HG03521 (cell line): ENCODE measurements at regions not wholly inside any gene's neighbourhood (a gene's known extent, or its start where the extent isn't known, plus 50 kb on each side); places are given as distances from the start of the nearest gene placed in this dataset.
"Not testable (repeated sequence)": the region's sequence is repeated elsewhere in the genome, so short reads cannot be mapped to it uniquely, and the experiment has no call there.

Experiments used
- ATAC-seq: cut with Tn5 transposase; IDR thresholded peaks from one replicate; pipeline ENCODE4 v1.9.1; 2021; ENCODE audit warnings: mild to moderate bottlenecking, moderate library complexity; ENCODE audit not compliant: unreplicated experiment

DNA sequence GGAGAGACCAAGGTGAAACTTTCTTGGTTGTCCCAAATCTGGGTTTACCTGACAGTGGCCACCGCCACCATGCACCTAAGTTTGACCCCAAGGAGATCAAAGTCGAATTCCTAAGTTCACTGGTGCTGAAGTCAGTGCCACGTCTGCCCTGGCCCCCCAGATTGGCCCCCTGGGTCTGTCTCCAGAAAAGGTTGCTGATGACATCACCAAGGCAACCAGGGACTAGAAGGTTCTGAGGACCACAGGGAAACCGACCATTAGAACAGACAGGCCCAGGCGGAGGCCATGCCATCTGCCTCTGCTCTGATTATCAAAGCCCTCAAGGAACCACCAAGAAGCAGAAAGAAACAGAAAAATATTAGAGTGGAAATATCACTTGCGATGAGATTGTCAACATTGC, 91.2 kb downstream of the DLL1 start:
- ATAC-seq: no peak

DNA sequence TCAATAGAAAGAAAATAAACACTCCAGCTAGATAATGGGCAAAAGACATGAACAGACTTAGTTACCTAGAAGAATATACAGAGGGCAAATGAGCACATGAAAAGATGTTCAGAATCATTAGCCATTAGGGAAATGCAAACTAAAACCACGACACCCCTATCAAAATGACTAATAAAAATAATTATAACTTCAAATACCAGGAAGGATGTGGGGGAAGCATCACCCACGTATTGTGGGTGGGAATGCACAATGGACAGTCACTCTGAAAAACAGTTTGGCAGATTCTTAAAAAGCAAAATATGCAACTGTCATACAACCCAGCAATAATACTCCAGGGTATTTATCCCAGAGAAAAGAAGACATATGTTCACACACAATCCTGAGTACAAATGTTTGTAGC, 92.6 kb downstream of the DLL1 start:
- ATAC-seq: no peak

DNA sequence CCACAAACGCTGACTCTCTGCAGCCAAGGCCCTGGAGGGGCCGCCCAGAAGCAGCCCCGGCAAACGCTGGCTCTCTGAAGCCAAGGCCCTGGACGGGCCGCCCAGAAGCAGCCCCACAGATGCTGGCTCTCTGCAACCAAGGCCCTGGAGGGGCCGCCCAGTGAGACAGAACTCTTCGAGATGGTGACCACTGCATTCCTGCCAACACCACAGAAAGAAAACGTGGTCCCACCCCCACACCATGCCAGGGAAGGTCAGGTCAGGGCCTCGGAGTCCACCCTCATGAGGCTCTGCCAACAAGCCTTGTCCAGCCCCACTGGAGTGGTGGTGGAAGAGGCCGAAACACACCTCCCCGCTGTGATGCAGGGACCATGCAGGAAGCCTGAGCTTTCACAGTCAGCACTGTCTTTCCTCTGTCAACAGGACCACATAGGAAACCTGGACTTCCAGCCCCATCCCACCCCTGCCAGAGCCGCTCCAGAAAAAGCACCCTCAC, 97.5 kb downstream of the DLL1 start:
- no peak for ATAC-seq

DNA sequence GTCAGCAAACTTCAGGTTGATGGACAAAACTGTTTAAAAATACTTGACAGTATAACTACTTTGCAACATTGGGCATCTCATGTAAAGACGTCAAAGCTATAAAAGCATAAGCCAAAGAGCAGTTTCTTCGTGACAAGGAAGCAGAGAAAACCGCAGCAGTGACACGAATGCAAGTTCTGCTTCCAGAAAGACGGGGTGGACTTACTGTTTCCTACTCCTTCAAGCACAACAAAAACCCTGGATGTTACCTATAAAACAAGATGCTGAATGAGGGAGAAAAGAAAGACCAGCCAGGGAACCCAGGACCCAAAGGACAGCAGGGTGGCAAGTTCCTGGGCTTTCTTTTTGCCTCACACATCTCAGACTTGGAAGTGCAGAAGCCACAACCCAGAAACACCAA, 98.0 kb downstream of the DLL1 start:
- no peak for ATAC-seq

DNA sequence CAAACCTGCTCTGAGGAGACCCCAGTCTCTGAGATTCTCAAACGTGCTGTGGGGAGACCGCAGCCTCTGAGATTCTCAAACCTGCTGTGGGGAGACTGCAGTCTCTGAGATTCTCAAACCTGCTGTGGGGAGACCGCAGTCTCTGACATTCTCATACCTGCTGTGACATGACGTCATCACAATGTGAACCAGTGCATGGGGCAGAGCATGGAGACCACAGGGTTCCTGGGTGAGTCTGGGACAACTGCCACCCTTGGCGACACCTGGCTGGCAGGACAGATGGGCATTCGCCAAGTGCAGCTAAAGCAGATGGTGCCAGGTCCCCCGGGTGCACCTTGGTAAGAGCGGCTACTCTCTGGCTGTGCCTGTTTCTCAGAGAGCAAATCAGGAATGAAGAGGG, 98.8 kb downstream of the DLL1 start:
- not testable (repeated sequence) for ATAC-seq

DNA sequence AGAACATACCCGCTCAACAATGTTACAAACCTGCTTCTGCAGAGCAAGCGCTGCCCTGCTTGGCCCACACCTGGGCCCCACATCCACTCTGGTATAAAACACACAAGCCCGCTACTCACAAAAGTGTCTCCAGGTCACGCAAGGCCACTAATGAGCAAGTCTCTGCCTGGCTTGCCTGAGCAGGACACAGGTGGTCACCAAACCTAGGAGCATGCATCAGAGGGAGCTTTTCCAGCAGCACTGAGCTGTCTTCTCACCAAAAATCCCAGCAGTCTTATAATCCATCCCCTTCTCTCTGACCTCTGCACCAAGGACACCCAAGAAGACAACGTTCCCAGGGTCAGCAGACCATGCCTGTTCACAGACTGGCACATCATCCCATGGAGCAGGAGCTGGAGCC, 100.8 kb downstream of the DLL1 start:
- no peak for ATAC-seq

DNA sequence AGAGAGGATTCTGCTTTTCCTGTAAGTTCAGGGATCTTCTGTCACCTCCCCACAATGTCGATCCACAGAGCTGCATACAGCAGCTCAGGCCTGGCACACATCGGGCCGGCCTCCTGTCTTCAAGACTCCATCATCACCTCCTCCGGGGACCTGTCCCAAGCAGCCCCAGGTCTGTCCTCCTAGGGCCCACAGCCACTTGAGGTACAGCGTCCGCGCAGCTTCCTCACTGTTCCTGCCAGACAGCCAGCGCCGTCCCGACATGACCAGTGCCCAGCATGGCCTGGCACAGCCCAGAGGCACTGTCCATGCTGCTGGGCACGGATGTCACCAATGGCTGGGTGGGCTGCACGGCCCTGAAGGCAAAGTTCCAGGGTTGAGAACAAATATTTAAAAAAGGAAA, 101.6 kb downstream of the DLL1 start:
- ATAC-seq: no peak

DNA sequence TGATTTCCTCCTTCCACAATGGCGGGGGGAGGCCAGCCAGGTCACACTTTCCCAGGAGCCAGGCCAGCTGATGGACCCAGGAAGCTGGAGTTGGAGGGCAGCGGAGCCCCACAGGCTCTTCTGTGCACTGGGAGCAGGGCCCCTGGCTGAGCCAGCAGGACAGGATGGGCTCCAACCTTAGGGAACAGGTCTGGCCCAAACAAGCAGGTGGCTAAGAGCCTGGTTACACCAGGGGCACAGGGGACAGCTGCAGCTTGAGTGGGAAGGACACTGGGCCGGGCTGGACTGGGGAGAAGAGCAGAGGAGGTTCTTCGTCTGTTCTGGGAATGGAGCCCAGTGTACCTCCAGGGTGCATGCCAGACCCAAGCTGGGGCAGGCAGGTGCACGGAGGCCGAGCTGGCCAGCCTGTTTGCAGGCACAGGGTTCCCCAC, 102.3 kb downstream of the DLL1 start:
- no peak for ATAC-seq

DNA sequence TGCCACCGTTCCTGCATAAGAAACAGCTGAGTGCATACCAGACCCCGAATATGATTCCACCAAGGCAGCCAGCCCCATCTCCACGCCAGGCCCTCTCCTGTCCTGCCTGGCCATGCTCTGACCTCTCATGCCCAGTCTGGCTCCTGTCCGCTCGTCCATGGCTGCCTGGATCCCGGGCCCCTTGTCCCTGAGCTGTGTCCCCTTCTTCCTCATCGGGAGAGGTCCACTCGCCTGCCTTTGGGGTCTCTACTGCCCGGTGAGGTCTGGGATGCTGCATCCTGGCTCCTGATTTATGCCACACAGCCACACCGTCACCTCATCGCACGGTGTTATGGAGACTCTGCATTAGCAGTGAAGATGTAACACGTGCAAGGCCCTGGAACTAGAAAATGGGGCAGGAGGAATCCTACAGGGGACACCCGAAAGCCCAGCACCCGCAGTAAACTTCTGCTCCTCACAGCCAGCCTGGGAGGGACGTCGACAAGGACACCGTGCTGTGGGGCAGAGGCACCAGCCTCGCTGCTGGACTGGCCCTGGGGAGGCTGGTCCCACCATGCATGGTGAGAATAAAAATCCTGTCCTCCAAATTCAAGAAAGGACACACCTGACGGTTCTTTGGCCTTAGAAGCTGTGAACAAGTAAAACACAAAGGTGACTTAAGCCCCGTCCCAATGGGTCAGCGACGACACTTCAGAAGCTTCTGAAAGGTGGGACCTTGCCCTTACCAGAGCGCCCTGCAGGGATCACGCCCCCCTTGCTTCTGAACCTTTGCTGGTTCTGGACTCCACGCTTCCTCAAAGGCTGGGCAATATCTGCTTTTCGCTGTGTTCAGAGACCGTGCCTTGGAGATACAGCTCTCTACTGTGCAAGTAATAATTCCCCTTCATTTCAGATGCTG, 103.0 kb downstream of the DLL1 start:
- no peak for ATAC-seq

DNA sequence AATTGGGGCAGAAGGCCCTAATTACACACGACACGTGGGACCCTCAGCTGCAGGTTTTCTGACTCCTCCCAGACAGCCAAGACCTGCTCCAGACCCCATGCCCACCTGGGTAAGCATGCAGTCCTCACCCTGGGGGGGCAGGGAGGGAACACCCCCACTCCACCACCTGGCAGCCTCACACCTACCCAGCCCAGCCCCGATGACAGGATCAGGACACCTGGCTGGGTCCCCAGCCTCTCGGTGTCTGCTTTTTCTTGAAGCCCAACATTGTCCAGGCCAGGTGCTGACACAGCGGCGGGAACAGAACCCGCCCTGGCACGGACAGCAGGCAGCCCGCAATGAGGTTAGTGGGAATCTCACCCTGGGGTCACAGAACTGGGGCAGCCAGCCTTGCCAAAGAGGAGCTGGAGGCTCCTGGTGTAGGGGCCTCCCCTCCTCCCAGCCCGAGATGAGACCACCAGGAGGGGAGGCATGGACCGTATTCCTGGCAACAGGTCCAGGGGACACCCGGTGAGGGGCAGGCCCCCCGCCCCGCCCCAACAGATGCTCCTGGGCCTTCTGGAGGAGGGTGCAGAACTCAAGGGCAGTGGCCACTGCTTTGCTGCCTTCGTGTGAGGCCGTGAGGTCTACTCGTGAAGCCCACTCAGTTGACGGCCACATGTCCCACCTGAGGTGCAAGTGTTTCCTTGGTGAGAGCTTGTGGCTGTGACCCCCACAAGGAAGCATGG, 103.8 kb downstream of the DLL1 start:
- no peak for ATAC-seq

DNA sequence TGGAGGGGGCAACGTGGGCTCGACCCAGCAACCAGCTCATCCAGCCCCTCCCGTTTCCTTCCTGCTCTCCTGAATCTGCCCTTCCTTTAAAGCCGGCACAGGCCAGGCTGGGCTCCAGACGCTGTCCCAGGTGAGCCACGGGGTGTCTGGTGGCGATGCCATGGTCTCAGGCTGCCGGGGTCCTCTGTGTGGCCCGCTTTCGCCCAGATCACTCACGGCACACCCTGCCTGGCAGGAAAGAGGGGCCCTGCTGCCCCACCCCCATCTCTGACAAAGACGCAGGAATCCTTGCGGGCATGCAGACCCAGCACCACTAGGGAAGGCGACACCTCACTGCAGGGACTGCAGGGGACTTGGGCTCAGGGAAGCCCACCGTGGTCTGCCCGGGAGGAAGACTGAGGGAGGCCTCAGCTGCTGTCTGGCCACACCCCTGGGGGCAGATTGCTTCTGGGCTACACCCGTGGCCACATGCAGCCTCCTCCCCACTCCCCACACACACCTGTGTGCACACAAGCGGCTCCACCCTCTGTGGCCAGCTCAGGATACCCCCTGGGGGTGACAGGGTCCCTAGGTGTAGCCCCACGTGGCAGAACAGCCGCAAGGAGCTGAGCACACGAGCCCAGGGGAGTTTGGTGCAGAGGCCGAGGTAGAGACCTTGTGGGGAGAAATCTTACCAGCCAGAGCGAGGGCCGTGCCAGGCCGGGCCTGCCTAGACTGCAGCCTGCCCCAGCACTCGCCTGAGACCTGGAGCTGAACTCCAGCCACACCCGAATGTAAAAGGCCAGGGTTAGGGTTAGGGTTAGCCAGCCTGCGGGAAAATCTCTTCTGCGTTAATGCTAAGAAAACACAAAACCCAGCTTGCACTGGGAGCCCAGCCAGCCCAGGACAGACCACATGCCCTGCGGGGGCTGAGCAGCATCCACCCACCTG, 104.6 kb downstream of the DLL1 start:
- ATAC-seq: no peak

DNA sequence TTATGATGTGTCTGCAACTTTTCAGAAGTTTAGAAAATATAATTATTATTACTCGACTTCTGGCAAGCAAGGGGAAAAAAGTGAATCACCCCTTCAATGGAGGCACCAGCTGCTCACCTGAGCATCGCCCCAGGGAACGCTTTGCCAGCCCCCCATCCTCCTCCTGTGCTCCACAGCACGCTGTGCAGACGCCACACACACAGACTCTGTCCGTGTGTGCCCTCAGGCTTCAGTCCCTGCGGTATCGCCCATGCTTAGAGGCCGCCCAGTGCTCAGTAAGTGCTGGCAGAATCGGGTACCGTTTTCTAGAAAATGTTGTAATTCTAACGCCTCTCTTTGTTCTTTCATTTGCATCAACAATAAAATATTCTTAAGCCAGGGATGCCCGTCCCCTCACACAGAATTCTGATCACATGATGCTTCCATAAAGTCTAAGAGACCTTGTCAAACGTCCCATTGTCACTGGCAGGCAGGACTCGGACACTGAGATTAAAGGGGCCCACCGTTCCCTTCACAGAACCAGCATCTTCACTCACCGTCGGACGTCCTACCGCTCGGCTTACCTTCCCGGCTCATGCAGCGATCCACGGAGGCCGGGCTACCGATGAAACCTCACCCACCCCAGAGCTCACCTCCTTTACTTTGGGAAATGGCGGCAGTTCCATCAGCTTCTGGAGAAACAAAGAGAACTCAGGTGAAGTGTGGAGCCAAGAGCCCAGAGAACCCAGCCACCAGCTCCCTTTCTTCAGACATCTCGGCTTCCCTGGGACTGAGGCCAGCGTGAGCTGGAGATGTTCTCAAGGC, 105.5 kb downstream of the DLL1 start:
- no peak for ATAC-seq

DNA sequence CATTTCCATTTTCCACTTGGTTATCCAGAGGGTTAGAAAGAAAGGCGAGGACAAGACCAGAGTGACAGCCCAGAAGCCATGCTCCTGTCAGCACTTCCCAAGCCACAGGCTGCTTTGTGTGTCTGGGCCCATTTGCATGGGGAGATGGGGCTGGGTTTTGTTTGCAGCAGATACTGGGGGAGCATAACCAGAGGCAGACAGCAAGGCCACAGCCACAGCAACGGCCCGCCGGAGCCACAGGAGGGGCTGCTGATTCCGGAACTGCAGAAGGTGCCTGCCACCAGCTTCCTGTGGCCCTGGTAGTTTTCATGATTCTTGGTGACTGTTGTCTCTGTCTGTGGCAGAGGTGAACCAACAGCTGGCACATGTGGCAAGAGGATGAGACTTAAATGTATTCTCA, 106.6 kb downstream of the DLL1 start:
- ATAC-seq: no peak

DNA sequence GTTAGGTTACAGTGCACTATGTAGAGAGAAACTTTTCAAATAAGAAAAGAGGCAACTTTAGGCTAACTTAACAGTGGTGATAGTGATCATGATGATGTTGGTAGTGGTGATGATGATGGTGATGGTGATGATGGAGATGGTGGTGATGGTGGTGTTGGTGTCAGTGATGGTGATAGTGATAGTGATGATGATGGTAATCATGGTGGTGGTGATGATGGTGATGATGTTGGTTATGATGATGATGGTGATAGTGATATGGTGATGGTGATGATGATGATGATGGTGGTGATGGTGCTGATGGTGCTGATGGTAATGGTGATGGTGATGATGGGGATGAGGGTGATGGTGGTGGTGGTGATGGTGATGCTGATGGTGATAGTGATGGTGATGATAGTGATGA, 107.4 kb downstream of the DLL1 start:
- ATAC-seq: no peak

DNA sequence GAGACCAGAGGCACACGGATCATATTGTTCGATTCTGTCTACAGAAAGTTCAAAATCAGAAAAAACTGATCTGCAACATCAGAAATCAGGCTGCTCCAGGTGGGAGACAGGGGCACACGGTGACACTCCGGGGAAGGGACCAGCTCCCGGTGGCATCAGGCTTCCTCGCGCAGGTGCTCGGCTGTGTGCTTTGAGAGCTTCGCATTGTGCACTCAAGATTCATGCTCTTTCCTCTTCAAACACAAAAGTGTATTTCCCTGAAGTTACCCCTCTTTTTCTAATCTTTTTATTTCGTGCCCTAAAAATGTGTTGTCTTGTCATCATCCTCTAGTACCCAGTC, 108.1 kb downstream of the DLL1 start:
- ATAC-seq: no peak

DNA sequence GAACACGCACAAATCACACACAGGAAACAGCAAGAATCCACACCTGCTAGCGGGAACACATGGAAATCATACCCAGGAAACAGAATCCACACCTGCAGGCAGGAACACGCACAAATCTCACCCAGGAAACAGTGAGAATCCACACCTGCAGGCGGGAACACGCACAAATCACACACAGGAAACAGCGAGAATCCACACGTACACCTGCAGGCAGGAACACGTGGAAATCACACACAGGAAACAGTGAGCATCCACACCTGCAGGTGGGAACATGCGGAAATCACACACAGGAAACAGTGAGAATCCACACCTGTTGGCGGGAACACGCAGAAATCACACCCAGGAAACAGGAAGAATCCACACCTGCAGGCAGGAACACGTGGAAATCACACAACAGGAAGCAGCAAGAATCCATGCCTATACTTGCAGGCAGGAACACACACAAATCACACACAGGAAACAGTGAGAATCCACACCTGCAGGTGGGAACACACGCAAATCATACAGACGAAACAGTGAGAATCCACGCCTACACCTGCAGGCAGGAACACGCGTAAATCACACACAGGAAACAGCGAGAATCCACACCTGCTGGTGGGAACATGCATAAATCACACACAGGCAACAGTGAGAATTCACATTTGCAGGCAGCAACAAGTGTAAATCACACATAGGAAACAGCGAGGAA, 108.6 kb downstream of the DLL1 start:
- no peak for ATAC-seq

DNA sequence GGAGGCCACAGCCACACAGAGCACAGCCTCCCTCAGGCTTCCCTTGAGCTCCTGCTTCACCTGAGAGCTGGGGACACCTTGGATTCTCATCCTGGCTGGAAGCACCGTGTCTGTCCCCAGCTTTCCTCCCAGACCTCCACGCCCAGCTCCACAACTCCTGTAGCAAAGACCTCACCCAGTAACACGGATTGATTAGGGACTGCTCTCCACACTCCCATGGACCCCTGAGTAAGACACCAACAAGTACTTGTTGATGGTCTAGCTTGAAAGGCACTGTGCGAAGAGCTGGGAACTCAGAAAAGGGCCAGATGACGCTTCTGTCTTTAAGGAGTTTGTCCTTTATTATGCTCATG, 109.6 kb downstream of the DLL1 start:
- ATAC-seq: no peak

DNA sequence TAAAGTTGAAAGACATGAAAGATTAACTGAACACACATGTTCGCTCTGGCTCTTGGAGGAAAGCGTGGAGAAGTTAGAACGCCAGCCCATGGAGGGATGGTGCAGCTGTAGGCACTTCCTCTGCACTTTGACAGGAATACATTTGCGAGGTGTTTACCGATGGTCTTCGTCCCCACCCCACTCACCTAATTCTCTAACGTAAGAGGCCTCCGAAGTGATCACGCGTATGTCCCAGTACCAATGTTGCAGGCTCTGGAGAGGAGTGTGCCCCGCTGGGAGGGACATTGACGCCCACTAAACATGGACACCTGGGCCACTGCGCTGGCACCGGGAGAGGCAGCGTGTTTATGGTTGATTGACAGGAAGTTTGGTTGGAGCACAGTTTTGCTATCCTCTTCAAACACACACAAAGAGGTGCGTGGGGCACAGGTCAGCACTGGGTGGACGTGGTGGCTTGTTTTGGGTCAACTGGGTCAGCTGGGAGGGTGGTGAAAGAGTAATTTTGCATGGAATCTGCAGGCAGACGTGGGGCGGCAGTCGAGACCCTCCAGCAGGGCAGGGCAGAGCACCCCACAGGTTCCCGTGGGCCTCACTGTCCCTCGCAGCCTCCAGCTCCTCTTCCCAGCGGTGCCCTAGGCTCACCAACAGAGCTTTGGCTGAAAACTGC, 110.1 kb downstream of the DLL1 start:
- ATAC-seq: no peak

DNA sequence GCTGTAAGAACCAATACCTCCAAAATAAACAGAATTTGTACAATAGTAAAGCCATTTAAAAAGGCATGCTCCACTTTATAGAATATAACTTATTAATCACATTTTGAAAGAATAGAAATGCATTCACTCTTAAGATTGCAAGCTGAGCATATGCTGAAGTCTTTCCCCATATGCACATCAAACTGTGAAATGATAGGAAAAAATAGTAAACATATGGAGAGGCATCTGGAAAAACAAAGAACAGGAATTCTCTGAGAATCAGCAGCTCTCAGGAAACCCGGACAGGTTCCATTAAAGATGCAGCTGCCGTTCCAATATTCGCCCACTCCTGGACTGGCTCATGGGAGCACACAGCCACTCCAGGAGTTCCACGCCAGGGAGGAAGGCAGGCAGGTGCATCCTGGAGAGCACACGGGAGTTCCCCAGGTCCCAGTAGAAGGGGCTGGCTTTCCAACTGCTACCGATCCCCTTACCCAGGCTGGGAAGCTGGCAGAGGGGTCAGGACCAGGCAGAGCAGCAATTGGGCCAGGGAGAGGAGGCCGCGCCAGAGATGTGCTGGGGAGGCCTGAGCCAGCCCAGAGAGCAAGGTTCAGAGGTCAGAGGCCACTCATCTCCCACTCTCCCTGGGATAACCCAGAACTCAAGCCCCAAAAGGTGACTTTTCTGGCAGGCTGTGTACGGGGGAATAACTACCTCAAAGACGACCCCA, 111.1 kb downstream of the DLL1 start:
- ATAC-seq: no peak
